RWPE2 (cell line): ENCODE measurements at regions not wholly inside any gene's neighbourhood (a gene's known extent, or its start where the extent isn't known, plus 50 kb on each side); places are given as distances from the start of the nearest gene placed in this dataset.
"Not testable (repeated sequence)": the region's sequence is repeated elsewhere in the genome, so short reads cannot be mapped to it uniquely, and the experiment has no call there.

ENCODE experiments used
- ATAC-seq: fragments of 200-7000 bp; cut with Tn5 transposase; 3 replicates; pipeline ENCODE4 v1.9.1; 2021; ENCODE audit warnings: low read depth
- DNase-seq: peaks from one replicate; pipeline ENCODE4 v3.0.0-alpha.2; 2020; ENCODE audit warnings: low spot score
- H3K27ac ChIP-seq: fragments of 450-650 bp; 2 replicates; pipeline ENCODE4 v1.5.1; 2017; ENCODE audit warnings: mild to moderate bottlenecking; ENCODE audit not compliant: poor library complexity, severe bottlenecking
- H3K27me3 ChIP-seq: fragments of 250-450 bp; sonication (Bioruptor Pico); 2 replicates; pipeline ENCODE4 v1.5.1; 2021; ENCODE audit warnings: mild to moderate bottlenecking, moderate library complexity; ENCODE audit not compliant: insufficient read depth, poor library complexity, severe bottlenecking
- H3K36me3 ChIP-seq: fragments of 250-450 bp; sonication (Bioruptor Pico); 2 replicates; pipeline ENCODE4 v1.5.1; 2020; ENCODE audit warnings: low read depth, mild to moderate bottlenecking, moderate library complexity
- H3K4me1 ChIP-seq: fragments of 250-450 bp; sonication (Bioruptor Pico); 2 replicates; pipeline ENCODE4 v1.5.1; 2021; ENCODE audit warnings: mild to moderate bottlenecking, moderate library complexity; ENCODE audit not compliant: insufficient read depth, poor library complexity, severe bottlenecking
- H3K4me3 ChIP-seq: fragments of 250-450 bp; sonication (Bioruptor Pico); 2 replicates; pipeline ENCODE4 v1.5.1; 2021; ENCODE audit warnings: mild to moderate bottlenecking, moderate library complexity; ENCODE audit not compliant: severe bottlenecking
- H3K9me3 ChIP-seq: fragments of 250-450 bp; sonication (Bioruptor Pico); 2 replicates; pipeline ENCODE4 v1.5.1; 2021; ENCODE audit warnings: mild to moderate bottlenecking, moderate library complexity; ENCODE audit not compliant: severe bottlenecking
- TF ChIP-seq, protein P1 (sequence below): fragments of 450-650 bp; IDR thresholded peaks from one replicate; pipeline ENCODE4 v1.5.1; 2017; ENCODE audit warnings: mild to moderate bottlenecking, moderate library complexity; ENCODE audit not compliant: poor library complexity, severe bottlenecking

GRCh38 chr12:131464081-131464480 lies 246.8 kb upstream of the SFSWAP start:
- TF ChIP-seq, protein P1, sequence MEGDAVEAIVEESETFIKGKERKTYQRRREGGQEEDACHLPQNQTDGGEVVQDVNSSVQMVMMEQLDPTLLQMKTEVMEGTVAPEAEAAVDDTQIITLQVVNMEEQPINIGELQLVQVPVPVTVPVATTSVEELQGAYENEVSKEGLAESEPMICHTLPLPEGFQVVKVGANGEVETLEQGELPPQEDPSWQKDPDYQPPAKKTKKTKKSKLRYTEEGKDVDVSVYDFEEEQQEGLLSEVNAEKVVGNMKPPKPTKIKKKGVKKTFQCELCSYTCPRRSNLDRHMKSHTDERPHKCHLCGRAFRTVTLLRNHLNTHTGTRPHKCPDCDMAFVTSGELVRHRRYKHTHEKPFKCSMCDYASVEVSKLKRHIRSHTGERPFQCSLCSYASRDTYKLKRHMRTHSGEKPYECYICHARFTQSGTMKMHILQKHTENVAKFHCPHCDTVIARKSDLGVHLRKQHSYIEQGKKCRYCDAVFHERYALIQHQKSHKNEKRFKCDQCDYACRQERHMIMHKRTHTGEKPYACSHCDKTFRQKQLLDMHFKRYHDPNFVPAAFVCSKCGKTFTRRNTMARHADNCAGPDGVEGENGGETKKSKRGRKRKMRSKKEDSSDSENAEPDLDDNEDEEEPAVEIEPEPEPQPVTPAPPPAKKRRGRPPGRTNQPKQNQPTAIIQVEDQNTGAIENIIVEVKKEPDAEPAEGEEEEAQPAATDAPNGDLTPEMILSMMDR, result no peak

DNA sequence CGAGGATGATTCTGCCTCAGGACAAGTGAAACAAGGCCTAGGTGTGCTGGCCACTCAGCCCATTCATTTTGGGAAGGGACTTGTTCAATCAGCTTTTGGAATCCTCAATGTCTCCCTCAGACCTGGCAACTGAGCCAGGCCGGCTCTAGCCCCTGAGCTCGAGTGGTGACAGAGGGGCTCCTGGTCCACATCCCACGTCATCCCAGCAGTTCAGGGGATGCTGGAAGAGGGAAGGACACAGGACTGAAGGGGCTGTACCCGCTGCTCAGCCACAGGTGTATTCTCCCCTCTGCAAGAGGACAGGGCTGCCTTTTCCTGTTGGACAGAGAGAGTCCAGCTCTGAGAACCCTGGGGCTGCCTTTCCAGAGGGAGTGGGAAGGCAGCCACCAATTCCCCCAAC lies 244.6 kb upstream of the SFSWAP start:
- ATAC-seq, result no peak
- no peaks in the 10 kb centered on the region for H3K4me1 ChIP-seq
- H3K27me3 ChIP-seq, result peaks cover 11% of the 10 kb centered on the region
- no peak overlapping the region for H3K4me3 ChIP-seq
- H3K9me3 ChIP-seq, result no peaks in the 10 kb centered on the region
- DNase-seq, result no peak
- H3K27ac ChIP-seq, result no peak overlapping the region
- no peaks in the 10 kb centered on the region for H3K36me3 ChIP-seq
- TF ChIP-seq, protein P1, result no peak

More at GRCh38 chr12:131464081-131464480, 246.8 kb upstream of the SFSWAP start:
- Histone ChIP-seq H3K27ac (no peak overlapping the region), H3K9me3 (no peaks in the 10 kb centered on the region), H3K27me3 (peaks cover 30% of the 10 kb centered on the region), H3K36me3 (no peaks in the 10 kb centered on the region), H3K4me1 (no peaks in the 10 kb centered on the region), H3K4me3 (no peak overlapping the region)
- DNase-seq, result no peak
- no peak for ATAC-seq

GRCh38 chr12:131466932-131467331 lies 244.0 kb upstream of the SFSWAP start:
- Histone ChIP-seq H3K4me3 (no peak overlapping the region), H3K27me3 (peaks cover 7% of the 10 kb centered on the region), H3K36me3 (no peaks in the 10 kb centered on the region), H3K4me1 (no peaks in the 10 kb centered on the region), H3K9me3 (no peaks in the 10 kb centered on the region), H3K27ac (no peak overlapping the region)
- DNase-seq (no peak), ATAC-seq (no peak)
- TF ChIP-seq, protein P1, result no peak

DNA sequence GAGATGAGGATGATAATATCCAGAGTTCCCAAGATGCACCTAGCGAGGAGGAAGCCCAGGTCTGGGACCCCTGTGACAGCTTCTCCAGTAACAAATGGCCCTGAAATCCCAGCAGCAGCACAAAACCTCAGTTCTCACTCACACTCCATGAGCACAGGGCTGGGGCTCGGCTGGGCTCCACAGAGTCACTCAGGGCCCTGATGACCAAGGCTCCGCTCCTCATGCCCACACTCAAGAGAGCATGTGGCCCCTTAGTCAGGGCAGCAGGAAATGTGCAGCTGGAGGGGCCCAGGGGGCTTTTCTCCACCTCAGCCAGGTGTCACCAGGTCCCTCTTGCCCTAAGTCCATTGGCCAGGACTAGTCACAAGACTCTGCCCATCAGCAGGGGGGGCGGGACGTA lies 242.7 kb upstream of the SFSWAP start:
- Histone ChIP-seq H3K36me3 (no peaks in the 10 kb centered on the region), H3K9me3 (no peaks in the 10 kb centered on the region), H3K4me3 (no peak overlapping the region), H3K27me3 (peaks cover 3% of the 10 kb centered on the region), H3K4me1 (no peaks in the 10 kb centered on the region), H3K27ac (no peak overlapping the region)
- ATAC-seq (no peak), DNase-seq (no peak)
- TF ChIP-seq, protein P1, result no peak

GRCh38 chr12:131469945-131470344 lies 240.9 kb upstream of the SFSWAP start:
- H3K4me1 ChIP-seq, H3K27me3 ChIP-seq, H3K27ac ChIP-seq, H3K9me3 ChIP-seq, H3K36me3 ChIP-seq, DNase-seq, H3K4me3 ChIP-seq, ATAC-seq: not testable (repeated sequence)
